HK-2 (cell line): ENCODE measurements at regions not wholly inside any gene's neighbourhood (a gene's known extent, or its start where the extent isn't known, plus 50 kb on each side); places are given as distances from the start of the nearest gene placed in this dataset.

Experiments
- DNase-seq: peaks from one replicate; pipeline ENCODE4 v3.0.0-alpha.2; 2018; ENCODE audit not compliant: unreplicated experiment

DNA sequence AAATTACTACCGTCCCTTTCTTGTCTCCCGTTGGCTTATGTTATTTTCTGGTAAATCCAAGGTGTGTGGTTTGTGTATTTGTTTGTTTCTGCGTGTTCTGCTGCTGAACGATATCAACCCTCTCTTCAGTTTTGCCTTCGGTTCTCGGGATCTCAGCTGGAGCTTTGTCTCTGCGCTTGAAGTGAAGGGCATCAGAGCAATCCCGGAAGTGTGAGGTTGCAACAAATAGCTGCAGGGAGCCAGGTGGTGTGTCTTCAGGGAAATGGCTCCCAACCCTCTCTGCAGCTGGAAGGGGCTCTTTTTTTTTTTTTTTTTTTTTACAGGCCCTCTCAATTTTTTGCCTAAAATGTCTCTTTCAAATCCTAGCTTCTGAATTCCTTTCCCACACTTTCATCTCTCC, 116.4 kb upstream of the RGMA start:
- DNase-seq = no peak

DNA sequence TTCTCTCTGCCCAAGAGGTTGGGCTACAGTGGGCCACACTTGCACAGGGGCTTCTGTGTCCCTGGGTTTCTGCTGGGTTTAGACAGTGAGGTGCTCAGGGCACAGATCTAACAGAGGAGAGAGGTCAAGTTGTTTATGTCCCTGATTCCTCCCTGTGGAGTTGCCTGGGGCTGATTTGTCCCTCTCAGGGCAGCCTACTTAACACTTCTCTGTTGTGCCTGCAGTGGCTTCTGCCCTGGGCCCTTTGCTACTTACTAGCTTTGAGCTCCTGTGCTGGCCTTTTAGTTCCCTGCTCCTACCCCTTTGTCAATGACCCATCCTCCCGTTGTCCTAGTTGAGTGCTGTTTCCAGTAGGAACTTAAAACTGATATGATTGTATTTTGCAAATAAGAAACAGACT, 114.0 kb upstream of the RGMA start:
- DNase-seq = no peak

DNA sequence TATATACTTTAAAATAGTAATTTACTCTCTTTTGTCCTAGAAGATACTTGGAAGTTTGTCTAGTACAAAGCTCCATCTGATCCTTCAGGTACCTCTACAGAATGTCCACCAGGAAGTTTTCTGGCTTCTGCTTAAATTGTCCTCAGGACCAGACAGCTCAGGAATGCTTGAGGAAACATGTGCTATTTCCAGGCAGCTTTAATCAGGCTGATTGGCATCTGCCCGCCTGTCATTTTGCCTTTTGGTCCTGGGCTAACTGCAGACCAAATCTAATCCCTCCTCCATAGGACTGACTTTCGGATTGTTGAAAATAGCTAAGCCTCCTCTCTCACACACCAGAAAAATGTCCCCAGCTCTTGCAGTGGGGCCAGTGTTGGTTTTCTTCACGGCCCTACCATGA, 113.4 kb upstream of the RGMA start:
- DNase-seq = no peak

DNA sequence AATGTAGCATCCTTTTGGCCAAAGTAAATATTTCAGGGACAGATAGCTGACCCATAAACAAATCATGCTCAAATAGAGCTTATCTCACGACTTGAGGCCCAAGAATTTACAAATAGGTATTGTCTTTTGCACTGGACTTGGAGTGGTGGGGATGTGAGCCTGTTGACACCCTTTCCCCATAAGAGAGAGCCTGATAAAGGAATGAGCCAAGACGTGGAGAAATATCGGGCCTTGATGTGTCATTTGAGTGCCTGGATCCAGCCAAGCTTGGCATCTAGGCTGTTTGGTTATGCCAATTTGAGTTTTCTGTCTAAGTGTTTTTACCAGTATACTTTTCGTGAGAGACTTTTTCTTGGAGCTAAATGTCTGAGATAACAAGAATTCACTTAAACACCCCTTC, 112.9 kb upstream of the RGMA start:
- no peak for DNase-seq

DNA sequence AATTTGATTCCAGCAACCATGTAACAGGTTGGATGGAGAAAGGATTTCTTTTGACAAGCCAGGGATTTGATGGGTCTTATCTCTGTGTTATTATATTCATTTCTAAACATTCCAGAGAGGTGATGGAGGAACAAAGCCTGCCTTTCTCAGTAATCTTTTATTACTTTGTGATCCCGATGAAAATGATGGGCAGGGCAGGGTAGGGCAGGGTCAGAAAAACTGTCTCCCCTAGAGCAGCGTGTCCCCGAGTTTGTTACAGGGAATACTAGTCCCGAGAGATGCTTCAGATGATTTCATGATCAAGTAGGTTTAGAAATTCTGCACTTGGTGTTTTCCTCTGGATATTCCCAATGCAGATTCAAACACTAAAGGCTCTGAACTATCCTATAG, 111.8 kb upstream of the RGMA start:
- no peak for DNase-seq

DNA sequence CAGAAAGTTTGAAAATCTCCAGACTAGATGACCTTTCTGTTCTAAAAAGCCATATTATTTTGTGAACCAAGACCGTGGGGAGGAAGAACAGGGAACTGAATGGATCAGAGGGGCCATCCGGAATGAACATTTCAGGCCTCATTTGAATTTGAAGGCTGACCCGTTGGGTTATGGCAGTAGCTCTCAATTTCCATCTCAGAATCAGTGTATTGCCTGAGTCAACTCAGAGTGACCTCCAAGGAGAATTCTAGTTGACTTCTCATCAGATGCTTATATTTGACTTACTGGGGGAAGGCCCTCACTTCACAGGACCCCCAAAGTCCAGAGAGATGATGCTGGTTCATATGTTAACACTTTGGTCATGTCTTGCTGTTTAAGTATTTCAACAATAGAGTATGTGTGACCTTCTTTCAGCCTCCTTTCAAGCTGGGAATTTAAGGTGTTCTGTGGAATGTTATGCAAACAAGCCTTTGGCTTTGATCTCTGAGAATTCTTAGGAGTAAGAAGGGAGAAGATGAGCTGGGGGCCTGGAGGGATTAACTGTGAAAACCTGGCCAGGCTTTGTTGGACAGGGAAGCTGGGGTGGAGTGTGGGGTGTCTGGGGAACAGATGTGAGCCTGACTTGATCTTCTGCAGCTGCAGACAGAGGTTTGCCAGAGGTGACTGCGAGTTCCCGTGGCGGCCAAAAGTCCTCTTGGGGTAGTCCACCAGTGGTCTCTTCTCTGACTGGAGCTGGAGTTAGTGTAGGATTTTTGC, 111.2 kb upstream of the RGMA start:
- DNase-seq = no peak

DNA sequence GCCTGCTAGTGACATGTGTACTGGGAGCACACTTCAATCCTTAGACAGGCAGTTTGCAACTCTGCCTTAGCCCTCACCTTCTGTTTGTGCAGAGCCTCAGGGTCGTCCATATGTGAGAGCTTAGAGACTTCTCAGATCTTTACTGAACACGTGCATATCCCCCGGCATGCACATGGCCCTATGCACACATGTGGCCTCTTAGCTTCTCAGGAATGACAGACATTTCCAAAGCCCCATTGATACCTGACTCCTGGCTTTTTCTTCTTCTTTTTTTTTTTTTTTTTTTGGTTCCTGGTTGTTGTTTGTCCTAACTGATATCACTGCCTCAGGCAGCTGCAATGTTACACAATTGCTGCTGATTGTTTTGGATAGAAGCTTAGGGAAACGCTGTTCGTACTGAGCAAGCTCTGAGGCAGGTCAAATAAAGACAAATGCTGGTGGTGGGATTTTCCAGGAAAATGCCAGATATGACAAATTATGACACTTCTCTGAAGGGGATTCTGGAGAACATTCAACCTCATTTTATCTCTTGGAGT, 107.2 kb upstream of the RGMA start:
- no peak for DNase-seq

DNA sequence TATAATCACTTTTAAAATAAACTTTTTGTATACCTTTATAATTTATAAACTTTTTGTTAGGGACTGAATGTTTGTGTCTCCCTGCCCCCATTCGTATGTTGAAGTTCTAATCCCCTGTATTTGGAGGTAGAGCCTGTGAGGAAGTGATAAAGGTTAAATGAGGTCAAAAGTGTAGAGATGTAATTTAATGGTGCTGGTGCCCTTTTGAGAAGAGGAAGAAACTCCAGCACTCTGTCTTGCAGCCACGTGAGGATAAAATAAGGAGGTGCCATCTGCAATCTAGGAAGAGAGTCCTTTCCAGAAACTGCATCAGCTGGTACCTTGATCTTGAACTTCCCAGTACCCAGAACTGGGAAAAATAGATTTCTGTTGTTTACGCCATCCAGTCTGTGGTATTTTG, 106.1 kb upstream of the RGMA start:
- no peak for DNase-seq

DNA sequence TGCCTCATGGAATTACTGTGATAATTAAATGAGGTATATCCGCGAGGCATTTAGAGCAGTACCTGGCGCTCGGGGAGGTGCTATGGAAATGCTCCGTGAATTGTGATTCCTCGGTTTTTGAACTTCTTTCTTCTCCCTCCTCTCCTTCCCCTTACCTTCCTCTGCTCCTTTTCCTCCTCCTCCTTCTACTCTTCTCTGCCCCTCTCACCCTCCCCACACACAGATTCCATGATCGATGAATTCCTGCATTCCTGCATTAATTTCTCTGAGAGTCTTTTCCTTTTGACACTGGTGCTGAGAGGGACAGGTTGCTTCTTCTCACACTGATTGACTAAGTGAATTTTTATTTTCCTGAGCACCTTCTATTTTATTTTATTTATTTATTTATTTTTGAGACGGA, 101.2 kb upstream of the RGMA start:
- DNase-seq = no peak

DNA sequence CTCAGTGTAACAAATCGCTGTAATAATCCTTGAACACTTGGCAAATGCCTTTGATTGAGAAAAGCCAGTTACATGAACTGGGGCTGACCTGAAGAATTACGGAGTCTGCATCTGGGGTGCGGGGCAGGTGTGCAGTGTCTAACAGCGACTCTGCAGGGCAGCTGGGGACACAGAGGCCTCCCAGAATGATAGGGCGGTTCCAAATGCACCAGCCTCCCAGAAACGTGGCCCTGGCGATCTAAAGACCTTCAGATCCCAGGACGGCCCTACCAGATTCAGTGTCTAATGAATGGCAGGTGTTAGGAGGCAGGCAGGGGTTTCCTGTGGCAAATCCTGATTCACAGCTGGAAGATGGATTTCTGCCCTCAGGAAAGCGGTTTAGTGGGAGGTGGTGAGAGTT, 100.5 kb upstream of the RGMA start:
- DNase-seq = no peak

DNA sequence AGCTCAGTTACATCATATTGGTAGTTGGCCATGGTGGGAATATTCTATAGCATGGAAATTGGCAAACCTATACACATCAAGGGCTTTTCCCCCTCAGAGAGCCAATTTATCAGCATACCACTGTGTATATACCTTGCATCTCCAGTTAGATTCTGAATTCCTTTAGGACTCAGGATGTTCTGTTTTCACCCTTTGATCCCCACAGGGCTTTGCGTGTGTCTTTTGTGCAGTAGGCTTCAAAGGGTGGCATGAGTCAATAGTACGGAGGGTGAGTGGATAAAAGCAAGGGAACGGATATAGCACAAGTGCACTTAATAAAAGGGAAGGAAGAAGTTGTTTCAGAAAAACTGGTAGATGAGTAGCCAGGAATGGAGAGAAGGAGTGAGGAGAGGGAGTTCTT, 99.2 kb upstream of the RGMA start:
- no peak for DNase-seq

DNA sequence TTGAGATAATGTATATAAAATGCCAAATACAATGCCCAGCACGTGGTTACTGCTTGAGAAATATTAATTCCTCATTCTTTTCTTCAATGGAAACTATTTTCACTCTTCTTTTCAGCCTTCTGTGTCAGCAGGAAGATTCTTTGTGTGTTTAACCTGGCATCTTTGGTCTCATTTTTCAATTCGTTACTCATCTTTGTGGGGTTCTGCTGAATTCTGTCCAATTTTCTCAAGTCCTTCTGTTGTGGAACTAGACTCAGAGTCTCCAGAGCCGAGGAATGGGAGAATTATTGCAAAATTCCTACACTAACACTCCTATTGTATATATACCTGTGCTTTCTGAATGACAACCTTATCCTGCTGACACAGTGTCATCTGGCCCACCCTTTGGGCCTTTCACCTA, 96.8 kb upstream of the RGMA start:
- no peak for DNase-seq

DNA sequence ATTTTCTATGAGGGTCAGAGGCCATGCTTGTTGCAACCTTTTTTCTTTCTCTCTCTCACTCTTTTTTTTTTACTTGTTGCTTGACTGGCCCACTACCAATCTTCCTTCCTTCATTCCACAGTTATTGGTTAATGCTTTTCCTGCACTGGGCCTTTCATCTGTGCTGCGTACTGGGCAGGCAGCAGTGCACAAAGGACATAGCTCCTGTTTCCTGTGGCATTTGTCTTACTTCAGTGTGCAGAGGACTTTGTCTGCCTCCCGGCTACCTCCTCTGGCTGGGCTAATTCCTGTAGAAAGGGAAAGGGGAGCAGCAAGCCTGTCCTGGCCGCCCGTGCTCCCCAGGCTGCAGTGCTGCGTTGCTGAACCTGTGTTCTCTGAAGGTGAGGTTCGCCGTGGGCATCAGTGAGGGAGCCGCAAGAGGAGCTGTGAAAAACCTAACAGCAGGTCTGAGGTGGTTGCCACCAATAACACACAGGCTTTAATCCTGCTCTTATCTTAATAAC, 93.7 kb upstream of the RGMA start:
- no peak for DNase-seq

DNA sequence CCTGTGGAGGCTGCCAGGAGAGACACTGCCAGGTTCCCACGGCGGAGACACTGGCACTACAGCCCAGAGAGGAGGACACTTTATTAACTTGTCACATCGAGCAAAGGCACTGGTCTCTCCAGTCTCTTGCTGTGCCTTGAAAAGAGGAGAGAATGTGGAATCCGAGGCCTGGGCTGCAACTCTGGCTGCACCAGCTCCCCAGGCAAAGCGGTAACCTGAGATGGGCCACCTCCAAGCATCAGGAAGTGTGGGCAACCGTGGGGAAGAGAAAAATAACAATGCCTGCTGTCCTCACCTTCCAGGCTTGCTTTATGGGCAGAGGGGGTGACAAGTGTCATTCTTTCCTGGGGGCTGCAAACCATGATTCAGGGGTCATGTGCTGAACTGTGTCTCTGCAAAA, 91.6 kb upstream of the RGMA start:
- no peak for DNase-seq

DNA sequence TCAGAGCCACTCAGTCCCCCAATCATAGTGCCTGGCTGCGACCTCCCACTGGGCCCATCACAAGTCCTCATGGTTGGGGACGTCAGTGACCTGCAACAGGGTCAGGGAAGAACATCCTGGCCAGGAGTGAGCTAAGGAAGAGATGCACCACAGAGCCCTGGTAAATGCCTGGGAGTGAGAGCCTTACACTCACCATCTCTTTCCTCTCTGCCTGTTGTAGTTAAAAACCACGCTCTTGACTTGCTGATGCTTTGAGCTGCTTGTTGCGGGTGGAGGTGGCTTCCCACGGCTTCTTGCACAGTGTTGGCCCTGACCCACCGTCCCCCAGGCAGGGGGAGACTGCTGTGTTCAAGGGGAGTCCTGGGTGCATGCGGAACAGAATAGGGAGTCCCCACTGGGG, 91.1 kb upstream of the RGMA start:
- no peak for DNase-seq

DNA sequence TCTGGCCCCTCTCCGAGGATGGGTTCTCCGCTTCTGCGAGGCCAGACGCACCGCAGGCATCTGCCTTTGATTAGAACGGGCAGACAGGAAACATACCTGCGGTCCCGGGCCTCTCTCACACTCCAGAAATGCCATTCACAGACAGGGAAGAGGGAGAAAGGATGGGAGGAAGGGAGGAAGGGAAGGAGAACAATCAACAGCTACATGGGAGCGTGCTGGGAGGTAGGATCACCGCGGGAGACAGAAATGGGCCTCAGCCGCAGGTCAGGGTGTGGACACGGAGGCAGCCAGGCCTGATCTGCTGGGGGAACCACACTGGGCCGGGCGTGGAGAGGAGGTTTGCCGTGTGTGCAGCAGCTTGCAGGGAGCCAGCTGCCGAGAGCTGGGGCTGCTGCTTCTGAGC, 90.7 kb upstream of the RGMA start:
- DNase-seq = no peak

DNA sequence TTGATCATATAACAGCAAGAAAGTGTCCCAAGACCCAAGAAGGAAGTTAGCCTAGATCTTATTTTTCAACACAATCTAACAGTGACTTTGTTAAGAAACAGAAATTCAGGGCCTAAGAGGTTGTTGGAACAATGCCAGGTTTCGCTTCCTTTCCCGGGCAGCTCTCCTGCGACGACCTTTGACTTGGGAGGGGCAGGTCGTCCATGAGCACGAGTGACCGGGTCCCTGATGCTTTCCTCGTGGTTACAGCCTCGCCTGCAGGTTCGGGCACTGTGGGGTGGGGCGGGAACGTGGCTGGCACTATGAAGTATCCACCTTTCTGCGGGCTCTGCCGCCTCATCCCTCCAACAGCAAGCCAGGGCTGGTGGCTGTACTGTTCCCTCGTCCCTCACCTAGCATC, 90.1 kb upstream of the RGMA start:
- DNase-seq = no peak

DNA sequence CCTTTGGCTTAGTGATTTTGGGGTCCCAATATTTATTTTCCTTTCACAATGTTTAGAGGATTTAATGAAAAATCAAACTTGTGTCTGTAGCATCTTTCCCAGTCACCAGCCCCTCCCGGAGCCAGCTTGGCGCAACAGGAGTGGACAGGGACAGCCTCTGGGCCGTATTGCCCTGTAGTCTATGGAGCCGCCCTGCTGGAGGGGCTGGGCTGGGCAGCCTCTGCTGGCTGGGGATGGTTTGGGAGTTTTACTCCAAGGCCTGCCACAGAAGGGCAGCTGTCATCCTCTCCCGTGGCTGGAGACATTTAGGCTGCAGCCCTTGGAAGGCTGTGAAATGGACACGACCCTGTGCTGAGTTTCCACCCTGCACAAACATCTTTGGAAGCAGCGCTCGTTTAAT, 89.4 kb upstream of the RGMA start:
- DNase-seq = no peak

DNA sequence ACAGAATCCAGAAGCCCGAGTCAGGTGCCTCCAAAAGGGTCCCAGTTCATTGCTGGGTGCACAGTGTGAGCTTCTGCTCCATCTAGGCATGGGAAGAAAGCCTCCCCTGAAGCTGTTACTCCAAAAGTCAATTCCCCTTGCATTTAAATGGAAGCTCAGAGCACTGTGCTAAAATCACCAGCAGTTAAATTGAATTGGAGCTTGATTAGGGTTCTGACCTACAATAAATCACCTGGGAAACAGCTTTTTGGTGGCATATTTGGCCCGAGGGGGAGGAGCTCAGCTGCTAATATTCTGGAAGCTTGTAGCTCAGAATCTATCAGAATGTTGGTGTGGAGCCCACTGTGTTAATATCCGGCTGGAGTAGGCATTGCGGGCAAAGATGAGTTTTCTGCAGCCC, 87.1 kb upstream of the RGMA start:
- DNase-seq = no peak

DNA sequence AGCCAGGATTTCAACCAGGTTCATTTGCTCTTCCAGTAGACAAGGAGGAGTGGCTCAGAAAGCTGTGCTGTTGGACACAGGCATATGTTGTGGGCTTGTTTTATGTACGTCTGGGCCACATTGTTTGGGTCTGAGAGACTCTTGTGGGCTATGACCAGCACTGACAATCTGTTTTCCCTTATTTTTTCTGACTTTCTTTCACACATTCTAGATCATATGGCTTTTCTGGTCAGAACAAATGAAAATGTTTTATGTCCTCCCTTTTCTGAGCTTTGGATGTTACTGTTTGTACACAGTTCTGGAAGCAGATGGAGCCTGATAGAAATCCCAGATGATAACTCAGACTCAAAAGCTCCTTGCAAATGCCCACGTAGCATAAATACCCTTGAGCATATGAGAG, 85.8 kb upstream of the RGMA start:
- no peak for DNase-seq

DNA sequence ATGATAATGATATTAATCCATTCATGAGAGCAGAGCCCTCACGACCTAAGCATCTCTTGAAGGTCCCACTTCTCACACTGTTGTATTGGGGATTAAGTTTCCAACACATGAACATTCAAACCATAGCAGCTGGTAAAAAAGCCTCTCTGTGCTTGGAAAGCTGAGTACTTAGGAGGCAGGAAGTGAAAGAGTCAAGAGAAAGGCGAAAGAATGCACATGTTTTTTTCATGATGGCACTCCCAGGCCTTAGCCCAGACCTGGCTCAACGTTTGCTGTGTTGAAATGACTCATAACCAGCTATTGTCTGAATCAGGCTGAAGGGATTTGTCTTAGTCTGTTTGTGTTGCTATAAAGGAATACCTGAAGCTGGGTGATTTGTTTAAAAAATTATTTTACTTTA, 84.4 kb upstream of the RGMA start:
- DNase-seq = no peak

DNA sequence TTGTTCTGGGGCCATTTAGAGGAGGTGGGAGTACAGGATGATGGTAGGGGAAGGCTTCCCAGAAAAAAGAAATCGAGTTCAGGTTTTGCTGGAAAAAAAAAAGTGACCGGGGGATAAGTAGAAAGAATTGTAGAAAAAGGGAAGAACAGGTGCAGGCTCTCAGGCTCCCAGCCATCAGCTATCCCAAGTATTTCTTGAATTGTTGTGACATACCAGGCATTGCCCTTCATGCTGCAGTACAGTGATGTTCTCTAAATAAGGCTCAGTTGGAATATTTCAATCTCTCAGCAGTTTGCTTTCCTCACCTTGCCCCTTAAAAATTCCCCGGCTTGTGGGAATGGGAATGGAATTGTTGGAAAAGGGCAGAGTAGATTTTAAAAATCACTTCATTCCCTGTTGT, 82.5 kb upstream of the RGMA start:
- DNase-seq = no peak

DNA sequence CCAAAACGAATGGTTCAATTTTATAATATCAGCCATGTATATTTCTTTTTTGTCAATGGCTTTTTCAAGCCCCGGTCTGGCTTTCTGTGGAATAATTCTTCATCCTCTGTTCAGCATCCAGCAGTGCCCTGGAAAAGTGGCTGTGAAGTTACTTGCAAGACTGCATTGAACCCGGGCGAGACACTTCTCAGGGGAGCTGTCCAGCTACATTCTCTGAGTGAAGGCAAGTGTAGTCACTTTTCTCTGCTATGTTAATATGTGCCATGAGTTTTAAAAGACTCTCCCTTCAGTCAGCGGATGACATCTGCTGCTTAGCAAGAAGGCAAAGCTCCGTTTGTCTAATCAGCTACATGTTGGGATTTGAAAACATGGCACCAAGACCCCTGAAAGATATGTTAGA, 81.3 kb upstream of the RGMA start:
- DNase-seq = no peak

DNA sequence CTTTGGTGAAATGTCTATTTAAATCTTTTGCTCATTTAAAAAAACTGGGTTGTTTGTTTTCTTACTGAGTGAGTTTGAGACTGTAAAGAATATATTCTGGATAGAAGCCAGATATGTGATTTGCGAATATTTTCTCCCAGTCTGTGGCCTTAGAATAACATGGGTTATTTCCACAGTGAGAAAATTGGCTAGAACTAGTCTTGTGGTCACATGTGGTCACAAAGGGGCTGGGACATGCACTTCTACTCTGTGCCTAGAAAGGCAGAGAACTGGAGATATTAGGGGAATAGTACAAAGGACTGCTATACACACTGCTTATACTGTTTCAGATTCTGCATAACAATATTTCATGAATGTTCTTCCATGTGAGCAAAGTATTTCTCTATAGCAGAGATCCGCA, 79.9 kb upstream of the RGMA start:
- no peak for DNase-seq
